ENCODE measurements at regions not wholly inside any gene's neighbourhood (a gene's known extent, or its start where the extent isn't known, plus 50 kb on each side); places are given as distances from the start of the nearest gene placed in this dataset.
A peak's percentile ranks its signal among the peaks of the same experiment; 100 is the strongest.

DNA sequence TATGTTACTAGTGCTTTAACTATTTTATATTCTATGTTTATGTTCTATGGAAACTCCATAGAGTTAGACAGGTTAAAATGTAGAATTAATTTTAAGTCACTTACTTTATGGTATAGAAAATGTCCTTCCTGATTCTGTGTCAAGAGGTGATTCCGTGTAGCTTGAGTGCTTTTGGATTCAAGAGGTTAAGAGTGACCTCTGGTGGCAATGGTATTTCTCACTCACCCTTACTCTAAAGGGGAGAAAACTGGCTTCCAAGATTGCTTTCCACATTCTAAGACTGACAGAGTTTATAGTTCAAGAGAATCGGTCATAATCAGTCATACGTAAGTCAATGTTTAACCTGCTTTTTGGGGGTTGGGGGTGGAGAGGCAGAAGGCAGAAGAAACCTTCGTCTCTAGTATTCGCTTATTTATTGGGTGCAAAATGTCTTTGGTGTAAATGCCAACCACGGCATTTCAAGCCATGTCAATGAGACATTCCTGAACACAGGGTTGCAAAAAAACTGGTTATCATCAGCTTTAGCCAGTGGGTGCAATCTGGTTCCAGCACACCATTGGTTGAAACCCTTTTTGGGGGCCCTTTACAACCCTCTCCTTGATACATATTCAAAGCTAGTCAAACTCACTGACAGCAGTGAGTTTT lies 92.0 kb upstream of the VGLL3 start:
- no peak for TF ChIP-seq MXI1 (IDR thresholded peaks at IDR 0.05; ENCODE audit: borderline replicate concordance, low read depth, low read length)
- no peak for TF ChIP-seq CHD1 (IDR thresholded peaks at IDR 0.05; ENCODE audit: low read depth, low read length)
- peak; percentile 86 for TF ChIP-seq CTCF (conservative IDR thresholded peaks at IDR 0.05; ENCODE audit: low read depth, low read length)
- no peak for TF ChIP-seq RFX5 (IDR thresholded peaks at IDR 0.05; ENCODE audit: low read depth, low read length)
- TF ChIP-seq POLR2A (IDR thresholded peaks at IDR 0.05; ENCODE audit: low read depth, low read length): no peak
- peak; percentile 89 for TF ChIP-seq RAD21 (IDR thresholded peaks at IDR 0.05; ENCODE audit: low read length)
- TF ChIP-seq CEBPB (IDR thresholded peaks at IDR 0.05; ENCODE audit: low read depth, low read length): no peak
- TF ChIP-seq RCOR1 (IDR thresholded peaks at IDR 0.05; ENCODE audit: insufficient replicate concordance, low read length): no peak
- TF ChIP-seq FOS (IDR thresholded peaks at IDR 0.05; ENCODE audit: low read depth, low read length): no peak
- TF ChIP-seq, protein P1, sequence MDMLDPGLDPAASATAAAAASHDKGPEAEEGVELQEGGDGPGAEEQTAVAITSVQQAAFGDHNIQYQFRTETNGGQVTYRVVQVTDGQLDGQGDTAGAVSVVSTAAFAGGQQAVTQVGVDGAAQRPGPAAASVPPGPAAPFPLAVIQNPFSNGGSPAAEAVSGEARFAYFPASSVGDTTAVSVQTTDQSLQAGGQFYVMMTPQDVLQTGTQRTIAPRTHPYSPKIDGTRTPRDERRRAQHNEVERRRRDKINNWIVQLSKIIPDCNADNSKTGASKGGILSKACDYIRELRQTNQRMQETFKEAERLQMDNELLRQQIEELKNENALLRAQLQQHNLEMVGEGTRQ (IDR thresholded peaks at IDR 0.05; ENCODE audit: low read depth, low read length): no peak
- no peak for TF ChIP-seq MAFK (IDR thresholded peaks at IDR 0.05; ENCODE audit: low read depth, low read length)
- TF ChIP-seq SMC3 (IDR thresholded peaks at IDR 0.05; ENCODE audit: low read depth, low read length): peak; percentile 95
- no peak for TF ChIP-seq ELK1 (IDR thresholded peaks at IDR 0.05; ENCODE audit: borderline replicate concordance, low read depth, low read length)
- TF ChIP-seq BHLHE40 (IDR thresholded peaks at IDR 0.05; ENCODE audit: low read depth, low read length): no peak
